ENCODE measurements at regions not wholly inside any gene's neighbourhood (a gene's known extent, or its start where the extent isn't known, plus 50 kb on each side); places are given as distances from the start of the nearest gene placed in this dataset.
"Not testable (repeated sequence)": the region's sequence is repeated elsewhere in the genome, so short reads cannot be mapped to it uniquely, and the experiment has no call there.

GRCh38 chr22:11616811-11617210 is 3911.2 kb upstream of the OR11H1 start:
- no peak for ATAC-seq (ENCODE audit: low FRiP score)
- TF ChIP-seq CTCF (IDR thresholded peaks at IDR 0.05): no peak
- no peak for DNase-seq (ENCODE audit: low spot score)

- not testable (repeated sequence) for DNase-seq (ENCODE audit: low spot score); ATAC-seq (ENCODE audit: low FRiP score)
These were observed 3909.7 kb upstream of the OR11H1 start for GRCh38 chr22:11618322-11618662.

GRCh38 chr22:11618688-11619087 is 3909.3 kb upstream of the OR11H1 start:
- not testable (repeated sequence) for DNase-seq (ENCODE audit: low spot score); ATAC-seq (ENCODE audit: low FRiP score)

DNA sequence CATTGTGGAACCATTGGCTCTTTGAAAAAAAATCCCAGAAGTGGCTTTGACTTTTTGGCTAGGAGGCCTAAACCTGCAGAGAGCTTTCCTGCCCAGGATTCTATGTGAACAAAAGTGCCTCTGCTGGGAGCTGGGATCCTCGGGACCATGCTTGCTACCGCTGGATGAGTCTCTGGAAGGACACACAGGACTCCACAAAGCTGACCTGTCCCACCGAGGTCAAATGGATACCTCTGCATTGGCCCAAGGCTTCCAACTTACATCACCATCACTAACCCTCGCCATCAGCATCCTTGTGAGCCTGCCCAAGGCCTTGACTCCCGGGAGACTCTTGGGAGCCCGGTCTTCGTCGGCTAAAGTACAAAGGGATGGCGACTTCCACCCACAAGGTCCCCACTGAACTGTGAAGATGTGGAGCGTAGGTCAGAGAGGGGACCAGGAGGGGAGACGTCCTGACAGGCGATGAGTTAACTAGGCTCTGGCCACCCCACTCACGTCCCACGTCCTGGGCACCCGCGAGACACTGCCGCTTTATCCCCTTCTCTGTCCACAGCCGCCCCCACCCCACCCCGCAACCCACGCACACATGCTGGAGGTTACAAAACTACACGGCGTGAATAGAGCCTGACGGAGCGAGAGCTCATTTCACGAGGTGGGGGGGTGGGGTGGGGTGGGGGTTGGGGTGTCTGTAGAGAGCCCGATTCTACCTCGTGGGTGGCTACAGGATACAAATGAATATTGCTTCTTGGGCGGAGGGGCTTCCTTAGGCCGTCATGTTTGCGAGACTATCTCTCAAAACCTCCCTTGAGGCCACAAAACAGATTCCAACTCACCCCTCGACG is 3906.8 kb upstream of the OR11H1 start:
- not testable (repeated sequence) for DNase-seq (ENCODE audit: low spot score); ATAC-seq (ENCODE audit: low FRiP score)

DNA sequence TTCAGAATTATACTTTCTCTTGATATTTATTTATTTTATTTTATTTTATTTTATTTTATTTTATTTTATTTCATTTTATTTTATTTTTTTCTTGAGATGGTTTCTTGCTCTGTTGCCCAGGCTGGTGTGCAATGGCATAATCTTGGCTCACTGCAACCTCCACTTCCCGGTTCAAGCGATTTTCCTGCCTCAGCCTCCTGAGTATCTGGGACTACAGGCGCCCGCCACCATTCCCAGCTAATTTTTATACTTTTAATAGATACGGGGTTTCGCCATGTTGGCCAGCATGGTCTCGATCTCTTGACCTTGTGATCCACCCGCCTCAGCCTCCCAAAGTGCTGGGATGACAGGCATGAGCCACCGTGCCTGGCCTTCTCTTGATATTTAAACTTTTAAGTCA is 3905.2 kb upstream of the OR11H1 start:
- DNase-seq (ENCODE audit: low spot score); ATAC-seq (ENCODE audit: low FRiP score): not testable (repeated sequence)

DNA sequence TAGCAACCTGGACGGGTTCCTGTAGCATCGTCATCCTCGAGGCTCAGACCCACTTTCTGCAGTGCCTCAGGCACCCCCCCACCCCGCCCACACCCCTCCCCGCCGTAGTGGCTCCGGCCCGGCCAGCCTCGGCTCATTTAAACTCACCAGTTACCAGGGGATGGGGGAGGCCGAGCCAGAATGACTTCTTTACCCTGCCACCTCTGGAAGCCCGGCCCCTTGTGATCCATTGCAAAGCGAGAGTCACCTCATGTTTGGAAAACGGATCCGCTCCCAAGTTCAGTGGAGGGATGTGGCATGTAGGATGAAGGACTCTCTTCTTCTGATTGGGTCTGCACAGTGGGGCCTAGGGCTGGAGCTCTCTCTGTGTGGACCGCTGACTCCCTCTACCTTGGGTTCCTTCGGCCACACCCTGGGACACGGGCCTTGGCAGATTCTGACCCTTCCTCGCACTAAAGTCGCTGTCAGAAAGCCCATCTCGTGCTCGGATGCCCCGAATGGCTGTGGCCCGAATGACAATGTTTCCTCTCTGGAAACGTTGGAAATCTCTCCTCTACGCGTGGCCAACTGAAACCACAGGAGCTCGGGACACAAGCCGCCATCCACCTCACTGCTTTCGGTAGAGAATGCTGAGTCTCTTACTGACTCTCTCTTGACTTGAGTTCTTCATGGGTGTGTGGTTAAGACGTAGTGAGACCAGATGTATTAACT is 3902.1 kb upstream of the OR11H1 start:
- ATAC-seq (ENCODE audit: low FRiP score); DNase-seq (ENCODE audit: low spot score): not testable (repeated sequence)

DNA sequence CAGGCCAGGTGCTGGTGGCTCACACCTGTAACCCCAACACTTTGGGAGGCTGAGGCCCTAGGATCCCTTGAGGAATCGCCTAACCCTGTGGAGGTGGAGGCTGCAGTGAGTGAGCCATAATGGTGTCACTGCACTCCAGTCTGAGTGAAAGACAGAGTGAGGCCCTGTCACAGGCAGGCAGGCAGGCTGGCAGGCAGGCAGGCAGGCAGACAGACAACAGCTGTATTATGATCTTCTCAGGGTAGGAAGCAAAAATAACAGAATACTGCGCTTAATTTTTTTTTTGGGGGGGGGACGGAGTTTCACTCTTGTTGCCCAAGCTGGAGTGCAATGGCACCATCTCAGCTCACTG is 3901.6 kb upstream of the OR11H1 start:
- DNase-seq (ENCODE audit: low spot score) (no peak), ATAC-seq (ENCODE audit: low FRiP score) (no peak)
- no peak for TF ChIP-seq CTCF (IDR thresholded peaks at IDR 0.05)

GRCh38 chr22:11627036-11627435 is 3901.0 kb upstream of the OR11H1 start:
- ATAC-seq (ENCODE audit: low FRiP score); DNase-seq (ENCODE audit: low spot score): not testable (repeated sequence)

DNA sequence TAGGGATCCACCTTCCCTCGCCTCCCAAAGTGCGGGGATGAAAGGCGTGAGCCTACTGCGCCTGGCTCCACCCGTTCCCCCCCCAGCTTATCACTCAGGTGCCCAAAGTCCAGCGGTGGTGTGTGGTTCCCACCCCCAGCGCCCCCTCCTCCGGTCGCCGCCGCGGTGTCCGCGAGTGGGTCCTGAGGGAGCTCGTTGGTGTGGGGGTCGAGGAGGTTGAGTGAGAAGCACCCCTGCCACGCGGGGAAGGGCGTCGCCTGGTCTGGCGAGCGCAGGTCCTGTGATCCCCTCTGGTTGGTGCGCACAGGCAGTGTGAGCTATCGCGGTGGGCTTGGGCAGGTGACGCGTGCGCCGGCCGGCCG is 3900.6 kb upstream of the OR11H1 start:
- no peak for DNase-seq (ENCODE audit: low spot score)
- no peak for ATAC-seq (ENCODE audit: low FRiP score)
- TF ChIP-seq CTCF (IDR thresholded peaks at IDR 0.05): no peak

DNA sequence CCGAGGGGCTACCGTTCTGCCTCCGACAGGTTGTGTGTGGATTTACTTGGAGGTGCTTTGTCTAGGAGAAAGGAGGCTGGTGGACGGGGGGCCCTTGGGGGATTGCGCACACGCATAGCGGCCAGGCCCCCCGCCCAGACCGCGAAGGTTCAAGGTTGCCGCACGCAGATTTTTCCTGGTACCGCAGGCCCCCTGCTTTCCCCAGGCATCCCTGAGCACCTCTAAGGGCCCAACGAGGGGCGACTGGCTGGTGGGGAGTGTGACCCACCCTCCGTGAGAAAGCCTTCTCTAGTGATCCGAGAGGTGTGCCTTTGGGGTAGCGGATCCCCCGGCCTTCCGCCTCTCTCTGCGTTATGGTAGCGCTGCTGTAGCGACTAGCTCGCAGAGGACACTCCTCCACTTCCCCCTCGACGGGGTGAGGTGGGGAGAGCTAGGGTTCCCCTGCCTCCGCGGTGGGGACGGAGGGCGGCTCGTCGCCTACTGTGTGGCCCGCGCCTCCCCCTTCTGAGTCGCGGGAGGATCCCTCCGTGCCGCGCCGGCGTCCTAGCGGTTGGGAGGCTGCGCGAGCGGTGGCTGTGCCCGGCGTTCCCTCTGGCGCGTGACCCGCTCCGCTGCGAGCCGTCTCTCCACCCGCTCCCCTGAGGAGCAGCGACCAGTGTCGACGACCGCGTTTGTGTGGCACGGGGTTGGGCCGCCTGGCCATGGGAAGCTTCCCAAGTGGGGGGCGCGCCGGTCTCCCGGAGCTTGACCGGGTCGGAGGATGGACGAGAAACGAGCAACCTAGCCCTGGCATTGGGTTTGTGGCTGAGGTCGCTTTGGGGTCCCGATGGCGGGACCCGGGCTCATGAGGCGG is 3900.0 kb upstream of the OR11H1 start:
- ATAC-seq (ENCODE audit: low FRiP score) (peak; percentile 23), DNase-seq (ENCODE audit: low spot score) (no peak)
- no peak for TF ChIP-seq CTCF (IDR thresholded peaks at IDR 0.05)
